GM18520 (cell line): ENCODE measurements at regions not wholly inside any gene's neighbourhood (a gene's known extent, or its start where the extent isn't known, plus 50 kb on each side); places are given as distances from the start of the nearest gene placed in this dataset.
"Not testable (repeated sequence)": the region's sequence is repeated elsewhere in the genome, so short reads cannot be mapped to it uniquely, and the experiment has no call there.

ENCODE experiments used
- ATAC-seq: cut with Tn5 transposase; IDR thresholded peaks from one replicate; pipeline ENCODE4 v1.9.1; 2021; ENCODE audit not compliant: unreplicated experiment

- ATAC-seq: not testable (repeated sequence)
Observed at GRCh38 chr12:127140864-127141484, 1126.0 kb upstream of the TMEM132C start.

GRCh38 chr12:127143020-127143419 lies 1124.0 kb upstream of the TMEM132C start:
- ATAC-seq: no peak

- no peak for ATAC-seq
Observed at GRCh38 chr12:127144770-127145169, 1122.2 kb upstream of the TMEM132C start.

GRCh38 chr12:127145241-127145928 lies 1121.6 kb upstream of the TMEM132C start:
- ATAC-seq: no peak

DNA sequence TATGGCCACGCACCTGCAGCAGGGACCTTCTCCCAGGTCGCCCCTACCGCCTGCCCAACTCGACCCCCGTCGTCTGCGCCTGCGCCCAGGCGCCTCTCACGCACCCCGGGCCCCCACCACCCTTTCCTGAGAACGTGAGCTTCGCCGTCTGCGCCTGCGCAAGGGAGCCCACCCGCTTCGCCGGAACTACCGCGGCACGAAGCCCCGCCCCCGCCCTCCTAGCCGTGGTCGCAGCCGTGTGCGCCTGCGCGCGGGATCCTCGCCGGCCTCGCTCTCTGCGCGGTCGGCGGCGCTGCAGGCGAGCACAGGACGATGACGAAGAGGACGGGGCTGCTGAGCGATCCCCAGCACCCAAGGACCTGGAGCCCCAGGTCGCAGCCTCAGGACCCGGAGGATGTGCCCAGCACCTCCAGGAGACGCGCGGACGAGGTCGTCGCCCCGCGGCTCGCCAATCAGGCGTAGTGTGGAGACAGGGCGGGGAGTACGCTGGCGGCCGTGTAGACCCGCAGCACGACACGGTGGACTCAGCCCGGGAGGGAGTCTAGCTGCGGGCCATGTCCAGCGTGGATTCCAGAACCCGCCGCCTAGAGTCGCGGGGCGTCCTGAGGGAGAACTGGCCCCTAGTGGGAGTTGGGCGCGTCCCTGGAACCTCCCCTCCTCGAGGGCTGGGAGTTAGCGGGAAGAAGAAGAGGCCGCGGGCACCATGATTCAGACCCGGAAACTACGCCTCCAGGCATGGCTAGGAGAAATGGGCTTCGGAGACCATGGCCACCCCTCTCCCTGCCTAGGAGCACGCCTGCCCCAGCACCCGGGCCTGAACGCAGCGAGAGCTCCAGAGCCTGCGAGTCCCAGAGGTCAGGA lies 1120.8 kb upstream of the TMEM132C start:
- ATAC-seq: no peak

DNA sequence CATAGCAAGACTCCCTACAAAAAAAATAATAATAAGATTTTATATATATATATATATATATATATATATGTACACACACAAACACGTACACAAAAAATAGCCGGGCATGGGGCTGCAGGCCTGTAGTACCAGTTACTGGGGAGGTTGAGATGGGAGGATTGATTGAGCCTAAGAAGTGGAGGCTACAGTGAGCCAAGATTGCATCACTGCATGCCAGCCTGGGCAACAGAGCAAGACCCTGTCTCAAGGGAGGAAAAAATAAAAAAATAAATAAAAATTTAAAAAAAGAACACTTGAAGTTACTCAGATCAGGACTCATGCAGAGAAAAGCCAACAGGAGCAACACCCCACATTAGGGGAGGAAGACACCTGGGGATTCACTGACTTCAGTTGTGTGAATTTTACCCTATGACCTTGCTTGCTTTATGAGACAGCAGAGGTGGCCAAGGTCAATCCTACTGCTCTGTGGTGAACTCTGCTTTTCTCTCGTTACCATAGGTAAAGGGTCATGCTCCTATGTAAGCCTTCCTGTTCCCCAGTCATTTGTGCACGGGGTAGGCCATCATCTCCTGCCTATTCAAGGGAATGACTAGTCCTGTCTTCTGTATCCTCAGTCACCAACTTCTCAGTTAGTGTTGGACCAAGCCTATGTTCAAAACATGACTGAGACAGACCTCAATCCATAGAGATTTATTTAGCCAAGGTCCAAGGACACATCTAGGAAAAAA lies 1119.8 kb upstream of the TMEM132C start:
- no peak for ATAC-seq

DNA sequence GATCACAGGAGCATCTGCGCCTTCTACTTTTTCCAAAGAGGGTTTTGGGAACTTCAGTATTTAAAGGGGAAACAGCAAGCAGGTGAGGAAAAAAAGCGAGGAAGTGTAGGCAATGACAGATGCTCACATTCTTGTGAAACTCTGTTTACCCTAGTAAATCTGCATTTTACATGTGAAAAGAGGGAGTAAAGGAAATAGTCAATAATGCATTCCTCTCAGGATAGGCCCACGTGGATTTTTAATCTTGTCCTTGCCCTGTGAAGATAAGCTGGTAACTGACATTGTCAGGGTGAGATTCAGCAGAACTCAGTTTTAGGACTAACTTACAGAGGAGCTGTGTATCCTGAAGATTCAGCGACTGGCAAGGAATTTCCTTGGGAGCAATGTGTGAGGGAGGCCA lies 1119.2 kb upstream of the TMEM132C start:
- no peak for ATAC-seq

- no peak for ATAC-seq
Observed at GRCh38 chr12:127148318-127148717, 1118.7 kb upstream of the TMEM132C start.

GRCh38 chr12:127149226-127149964 lies 1117.6 kb upstream of the TMEM132C start:
- no peak for ATAC-seq

DNA sequence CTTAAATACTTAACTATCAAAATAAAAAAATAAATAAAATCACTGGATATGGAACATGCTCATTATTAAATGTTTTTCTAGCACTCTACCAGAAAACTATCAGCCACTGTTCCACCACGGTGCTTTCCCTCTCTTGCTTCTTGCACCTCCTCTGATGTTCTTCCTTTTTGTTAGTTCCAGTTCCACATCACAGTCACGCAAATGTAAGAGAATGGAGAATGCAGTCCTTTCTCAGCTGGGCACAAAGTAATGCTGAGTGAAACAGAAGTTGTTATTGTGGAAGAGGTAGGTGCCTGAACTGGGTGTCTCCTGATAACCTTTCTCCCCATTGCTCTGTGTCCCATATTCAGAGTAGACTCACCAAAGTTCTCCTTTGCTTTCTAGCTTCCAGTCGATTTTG lies 1116.9 kb upstream of the TMEM132C start:
- no peak for ATAC-seq

GRCh38 chr12:127150479-127150878 lies 1116.5 kb upstream of the TMEM132C start:
- no peak for ATAC-seq

- ATAC-seq: no peak
Observed at GRCh38 chr12:127150956-127151355, 1116.0 kb upstream of the TMEM132C start.

GRCh38 chr12:127153996-127154395 lies 1113.0 kb upstream of the TMEM132C start:
- no peak for ATAC-seq

DNA sequence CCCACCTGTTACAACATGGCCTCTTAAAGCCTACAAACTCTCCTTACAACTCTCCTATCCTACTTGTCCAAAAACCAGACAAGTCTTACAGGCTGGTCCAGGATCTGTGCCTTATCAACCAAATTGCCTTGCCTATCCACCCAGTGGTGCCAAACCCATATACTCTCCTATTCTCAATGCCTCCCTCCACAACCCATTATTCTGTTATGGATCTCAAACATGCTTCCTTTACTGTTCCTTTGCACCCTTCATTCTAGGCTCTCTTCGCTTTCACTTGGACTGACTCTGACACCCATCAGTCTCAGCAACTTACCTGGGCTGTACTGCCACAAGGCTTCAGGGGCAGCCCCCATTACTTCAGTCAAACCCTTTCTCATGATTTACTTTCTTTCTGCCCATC lies 1112.1 kb upstream of the TMEM132C start:
- ATAC-seq: not testable (repeated sequence)

GRCh38 chr12:127155935-127156619 lies 1110.9 kb upstream of the TMEM132C start:
- ATAC-seq: not testable (repeated sequence)

GRCh38 chr12:127157501-127158366 lies 1109.2 kb upstream of the TMEM132C start:
- not testable (repeated sequence) for ATAC-seq

GRCh38 chr12:127158385-127159061 lies 1108.4 kb upstream of the TMEM132C start:
- ATAC-seq: no peak

DNA sequence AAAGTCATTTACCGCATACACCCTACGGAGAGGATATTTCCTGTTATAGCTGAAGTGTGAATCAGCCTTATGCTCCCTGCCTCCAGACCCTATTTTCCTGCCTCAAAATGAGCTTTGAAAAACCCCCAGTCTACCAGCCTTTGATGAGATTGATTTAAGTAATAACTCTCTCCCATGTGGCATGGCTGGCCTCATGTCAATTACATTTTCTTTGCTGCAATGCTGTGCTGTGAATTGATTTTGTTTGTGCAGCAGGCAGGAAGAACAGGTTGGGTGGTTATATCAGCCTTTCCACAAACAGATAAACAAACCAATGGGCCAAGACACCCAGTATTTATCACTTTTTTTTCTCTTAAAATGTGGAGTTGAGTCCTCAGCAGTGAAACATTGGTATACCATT lies 1105.5 kb upstream of the TMEM132C start:
- ATAC-seq: no peak
